WTC11 (cell line): ENCODE measurements at regions not wholly inside any gene's neighbourhood (a gene's known extent, or its start where the extent isn't known, plus 50 kb on each side); places are given as distances from the start of the nearest gene placed in this dataset.

ENCODE experiments used
- ATAC-seq: fragments of 200-7000 bp; cut with Tn5 transposase; 2 replicates; pipeline ENCODE4 v1.10.0; 2021; ENCODE audit warnings: mild to moderate bottlenecking, moderate library complexity
- CTCF ChIA-PET: fragments of 300-600 bp; sonication (Branson Sonifier 250); formaldehyde crosslinking; loops from one replicate; lab custom pipeline; 2021; ENCODE audit warnings: antibody characterized with exemption; lab: Charles Lee
- POLR2A ChIA-PET: fragments of 350-600 bp; sonication (Branson Sonifier 250); formaldehyde crosslinking; loops from one replicate; lab custom pipeline; 2021; ENCODE audit warnings: antibody characterized with exemption; lab: Charles Lee
- DNase-seq: peaks from one replicate; pipeline ENCODE4 v3.0.0; 2021; ENCODE audit warnings: low spot score
- H3K27ac Mint-ChIP-seq: 2 replicates; pipeline ENCODE4 v1.8.0; 2021; ENCODE audit warnings: mixed read lengths
- H3K27me3 Mint-ChIP-seq: 2 replicates; pipeline ENCODE4 v1.8.0; 2021; ENCODE audit warnings: low read depth, mild to moderate bottlenecking, moderate library complexity, mixed read lengths
- H3K36me3 Mint-ChIP-seq: 2 replicates; pipeline ENCODE4 v1.8.0; 2021; ENCODE audit warnings: mixed read lengths
- H3K4me1 Mint-ChIP-seq: 2 replicates; pipeline ENCODE4 v1.8.0; 2022; ENCODE audit warnings: mixed read lengths
- H3K4me3 Mint-ChIP-seq: 2 replicates; pipeline ENCODE4 v1.8.0; 2021; ENCODE audit warnings: mild to moderate bottlenecking, moderate library complexity, mixed read lengths
- H3K9me3 Mint-ChIP-seq: 2 replicates; pipeline ENCODE4 v1.8.0; 2021; ENCODE audit warnings: mixed read lengths
- ATF1 ChIP-seq: sonication (generic); formaldehyde crosslinking; IDR thresholded peaks from 2 replicates; pipeline ENCODE4 v1.8.1; 2023; ENCODE audit warnings: mild to moderate bottlenecking, moderate library complexity, missing genetic modification reagents
- CREB1 ChIP-seq: sonication (generic); formaldehyde crosslinking; IDR thresholded peaks from 2 replicates; pipeline ENCODE4 v1.8.0; 2023; ENCODE audit warnings: mild to moderate bottlenecking, missing genetic modification reagents
- CTCF ChIP-seq: fragments of 200-600 bp; IDR thresholded peaks from 2 replicates; pipeline ENCODE4 v1.8.0; 2022; ENCODE audit warnings: antibody characterized with exemption
- E2F1 ChIP-seq: sonication (generic); formaldehyde crosslinking; IDR thresholded peaks from 2 replicates; pipeline ENCODE4 v1.8.0; 2022; ENCODE audit warnings: mild to moderate bottlenecking, missing genetic modification reagents
- ELF4 ChIP-seq: sonication (generic); formaldehyde crosslinking; IDR thresholded peaks from 2 replicates; pipeline ENCODE4 v1.8.1; 2022; ENCODE audit warnings: low read depth, mild to moderate bottlenecking, moderate library complexity, missing genetic modification reagents
- ETV6 ChIP-seq: sonication (generic); formaldehyde crosslinking; IDR thresholded peaks from 2 replicates; pipeline ENCODE4 v1.8.1; 2022; ENCODE audit warnings: mild to moderate bottlenecking, missing genetic modification reagents
- GTF2I ChIP-seq: fragments of 250-450 bp; sonication (Bioruptor Pico); conservative IDR thresholded peaks from 2 replicates; pipeline ENCODE4 v1.4.0; 2021; ENCODE audit warnings: mild to moderate bottlenecking
- IRF1 ChIP-seq: sonication (generic); formaldehyde crosslinking; IDR thresholded peaks from 2 replicates; pipeline ENCODE4 v1.8.0; 2023; ENCODE audit warnings: missing genetic modification reagents
- IRF2 ChIP-seq: sonication (generic); formaldehyde crosslinking; IDR thresholded peaks from 2 replicates; pipeline ENCODE4 v1.8.0; 2022; ENCODE audit warnings: low read depth, missing genetic modification reagents, borderline replicate concordance
- JUN ChIP-seq: sonication (generic); formaldehyde crosslinking; IDR thresholded peaks from 2 replicates; pipeline ENCODE4 v1.8.0; 2023; ENCODE audit warnings: mild to moderate bottlenecking, missing genetic modification reagents
- RELA ChIP-seq: sonication (generic); formaldehyde crosslinking; IDR thresholded peaks from 2 replicates; pipeline ENCODE4 v1.8.1; 2022; ENCODE audit warnings: missing genetic modification reagents, mild to moderate bottlenecking, borderline replicate concordance
- SMAD3 ChIP-seq: sonication (generic); formaldehyde crosslinking; IDR thresholded peaks from 2 replicates; pipeline ENCODE4 v1.8.0; 2022; ENCODE audit warnings: missing genetic modification reagents, mild to moderate bottlenecking, borderline replicate concordance
- TEAD4 ChIP-seq: sonication (generic); formaldehyde crosslinking; IDR thresholded peaks from 2 replicates; pipeline ENCODE4 v1.8.0; 2022; ENCODE audit warnings: mild to moderate bottlenecking, missing genetic modification reagents
- USF1 ChIP-seq: sonication (generic); formaldehyde crosslinking; IDR thresholded peaks from 2 replicates; pipeline ENCODE4 v1.8.0; 2022; ENCODE audit warnings: mild to moderate bottlenecking, missing genetic modification reagents
- ZMAT4 ChIP-seq: fragments of 250-450 bp; sonication (Bioruptor Pico); IDR thresholded peaks from 2 replicates; pipeline ENCODE4 v1.9.0; 2021; ENCODE audit warnings: mild to moderate bottlenecking
- ZNF219 ChIP-seq: sonication (generic); formaldehyde crosslinking; IDR thresholded peaks from 2 replicates; pipeline ENCODE4 v1.8.0; 2023; ENCODE audit warnings: missing genetic modification reagents, mild to moderate bottlenecking, borderline replicate concordance
- TF ChIP-seq, protein P1 (sequence below): sonication (generic); formaldehyde crosslinking; IDR thresholded peaks from 2 replicates; pipeline ENCODE4 v1.8.1; 2023; ENCODE audit warnings: mild to moderate bottlenecking, missing genetic modification reagents
- TF ChIP-seq, protein P2 (sequence below): sonication (generic); formaldehyde crosslinking; IDR thresholded peaks from 2 replicates; pipeline ENCODE4 v1.8.1; 2023; ENCODE audit warnings: mild to moderate bottlenecking, missing genetic modification reagents
- TF ChIP-seq, protein P3 (sequence below): sonication (generic); formaldehyde crosslinking; IDR thresholded peaks from 2 replicates; pipeline ENCODE4 v1.8.1; 2022; ENCODE audit warnings: missing genetic modification reagents, borderline replicate concordance
- TF ChIP-seq, protein P4 (sequence below): fragments of 250-450 bp; sonication (Bioruptor Pico); IDR thresholded peaks from 2 replicates; pipeline ENCODE4 v1.9.0; 2021; ENCODE audit warnings: moderate library complexity, mild to moderate bottlenecking, inconsistent platforms, borderline replicate concordance
- TF ChIP-seq, protein P5 (sequence below): sonication (generic); formaldehyde crosslinking; IDR thresholded peaks from 2 replicates; pipeline ENCODE4 v1.8.0; 2022; ENCODE audit warnings: mild to moderate bottlenecking, missing genetic modification reagents

- H3K4me3 Mint-ChIP-seq = no peak overlapping the region
- H3K36me3 Mint-ChIP-seq = no peaks in the 10 kb centered on the region
- ChIA-PET CTCF (interaction anchor here (3.6 to 7.7 kb wide), 3 partner anchors 8 to 63 kb away, joined by 28 to 172 read pairs (median 69); no protein-coding TSS in a partner anchor), POLR2A (no interaction called here)
- no peak overlapping the region for H3K27ac Mint-ChIP-seq
- ATAC-seq (no peak), DNase-seq (no peak)
- H3K9me3 Mint-ChIP-seq = no peaks in the 10 kb centered on the region
- H3K4me1 Mint-ChIP-seq = peaks cover 14% of the 10 kb centered on the region
- TF ChIP-seq, protein P1, sequence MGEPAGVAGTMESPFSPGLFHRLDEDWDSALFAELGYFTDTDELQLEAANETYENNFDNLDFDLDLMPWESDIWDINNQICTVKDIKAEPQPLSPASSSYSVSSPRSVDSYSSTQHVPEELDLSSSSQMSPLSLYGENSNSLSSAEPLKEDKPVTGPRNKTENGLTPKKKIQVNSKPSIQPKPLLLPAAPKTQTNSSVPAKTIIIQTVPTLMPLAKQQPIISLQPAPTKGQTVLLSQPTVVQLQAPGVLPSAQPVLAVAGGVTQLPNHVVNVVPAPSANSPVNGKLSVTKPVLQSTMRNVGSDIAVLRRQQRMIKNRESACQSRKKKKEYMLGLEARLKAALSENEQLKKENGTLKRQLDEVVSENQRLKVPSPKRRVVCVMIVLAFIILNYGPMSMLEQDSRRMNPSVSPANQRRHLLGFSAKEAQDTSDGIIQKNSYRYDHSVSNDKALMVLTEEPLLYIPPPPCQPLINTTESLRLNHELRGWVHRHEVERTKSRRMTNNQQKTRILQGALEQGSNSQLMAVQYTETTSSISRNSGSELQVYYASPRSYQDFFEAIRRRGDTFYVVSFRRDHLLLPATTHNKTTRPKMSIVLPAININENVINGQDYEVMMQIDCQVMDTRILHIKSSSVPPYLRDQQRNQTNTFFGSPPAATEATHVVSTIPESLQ (CRISPR knock-in tag) = no peak
- TF ChIP-seq GTF2I = no peak
- TF ChIP-seq CREB1 (CRISPR knock-in tag) = no peak
- TF ChIP-seq RELA = no peak
- no peak for TF ChIP-seq USF1
- TF ChIP-seq, all 79 proteins: peak for 0
- peaks cover 68% of the 10 kb centered on the region for H3K27me3 Mint-ChIP-seq
Measured at GRCh38 chr15:89421219-89421618, 75.2 kb downstream of the RHCG start.

GRCh38 chr15:89419370-89419984, 76.9 kb downstream of the RHCG start:
- POLR2A ChIA-PET = interaction anchor here (1.0 kb wide), 1 partner anchor 42 kb away, joined by 4 read pairs; no protein-coding TSS in a partner anchor
- 0 out of 2 replicates have a peak, but pooled peaks have one; percentile 55 for TF ChIP-seq IRF1 (CRISPR knock-in tag)
- TF ChIP-seq ETV6 (CRISPR knock-in tag) = 0 out of 2 replicates have a peak, but pooled peaks have one; percentile 59
- TF ChIP-seq JUN (CRISPR knock-in tag) = peak; percentile 61; the same call in 1 of the 2 replicates
- TF ChIP-seq ZNF219 (CRISPR knock-in tag) = no peak
- TF ChIP-seq ATF1 = no peak
- peak; percentile 57; the same call in 1 of the 2 replicates for TF ChIP-seq USF1
- TF ChIP-seq, protein P2, sequence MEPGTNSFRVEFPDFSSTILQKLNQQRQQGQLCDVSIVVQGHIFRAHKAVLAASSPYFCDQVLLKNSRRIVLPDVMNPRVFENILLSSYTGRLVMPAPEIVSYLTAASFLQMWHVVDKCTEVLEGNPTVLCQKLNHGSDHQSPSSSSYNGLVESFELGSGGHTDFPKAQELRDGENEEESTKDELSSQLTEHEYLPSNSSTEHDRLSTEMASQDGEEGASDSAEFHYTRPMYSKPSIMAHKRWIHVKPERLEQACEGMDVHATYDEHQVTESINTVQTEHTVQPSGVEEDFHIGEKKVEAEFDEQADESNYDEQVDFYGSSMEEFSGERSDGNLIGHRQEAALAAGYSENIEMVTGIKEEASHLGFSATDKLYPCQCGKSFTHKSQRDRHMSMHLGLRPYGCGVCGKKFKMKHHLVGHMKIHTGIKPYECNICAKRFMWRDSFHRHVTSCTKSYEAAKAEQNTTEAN (CRISPR knock-in tag) = peak; percentile 58; the same call in 1 of the 2 replicates
- TF ChIP-seq, protein P3, sequence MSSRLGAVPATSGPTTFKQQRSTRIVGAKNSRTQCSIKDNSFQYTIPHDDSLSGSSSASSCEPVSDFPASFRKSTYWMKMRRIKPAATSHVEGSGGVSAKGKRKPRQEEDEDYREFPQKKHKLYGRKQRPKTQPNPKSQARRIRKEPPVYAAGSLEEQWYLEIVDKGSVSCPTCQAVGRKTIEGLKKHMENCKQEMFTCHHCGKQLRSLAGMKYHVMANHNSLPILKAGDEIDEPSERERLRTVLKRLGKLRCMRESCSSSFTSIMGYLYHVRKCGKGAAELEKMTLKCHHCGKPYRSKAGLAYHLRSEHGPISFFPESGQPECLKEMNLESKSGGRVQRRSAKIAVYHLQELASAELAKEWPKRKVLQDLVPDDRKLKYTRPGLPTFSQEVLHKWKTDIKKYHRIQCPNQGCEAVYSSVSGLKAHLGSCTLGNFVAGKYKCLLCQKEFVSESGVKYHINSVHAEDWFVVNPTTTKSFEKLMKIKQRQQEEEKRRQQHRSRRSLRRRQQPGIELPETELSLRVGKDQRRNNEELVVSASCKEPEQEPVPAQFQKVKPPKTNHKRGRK (CRISPR knock-in tag) = no peak
- TF ChIP-seq TEAD4 (CRISPR knock-in tag) = peak; percentile 62; the same call in 1 of the 2 replicates
- TF ChIP-seq, protein P4, sequence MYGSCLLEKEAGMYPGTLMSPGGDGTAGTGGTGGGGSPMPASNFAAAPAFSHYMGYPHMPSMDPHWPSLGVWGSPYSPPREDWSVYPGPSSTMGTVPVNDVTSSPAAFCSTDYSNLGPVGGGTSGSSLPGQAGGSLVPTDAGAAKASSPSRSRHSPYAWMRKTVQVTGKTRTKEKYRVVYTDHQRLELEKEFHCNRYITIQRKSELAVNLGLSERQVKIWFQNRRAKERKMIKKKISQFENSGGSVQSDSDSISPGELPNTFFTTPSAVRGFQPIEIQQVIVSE (CRISPR knock-in tag) = no peak
- TF ChIP-seq, protein P5, sequence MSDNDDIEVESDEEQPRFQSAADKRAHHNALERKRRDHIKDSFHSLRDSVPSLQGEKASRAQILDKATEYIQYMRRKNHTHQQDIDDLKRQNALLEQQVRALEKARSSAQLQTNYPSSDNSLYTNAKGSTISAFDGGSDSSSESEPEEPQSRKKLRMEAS = 0 out of 2 replicates have a peak, but pooled peaks have one; percentile 33
- TF ChIP-seq E2F1 (CRISPR knock-in tag) = peak; percentile 37; the same call in 1 of the 2 replicates
- TF ChIP-seq SMAD3 = peak; percentile 80; the same call in 1 of the 2 replicates
- no peak for TF ChIP-seq ZMAT4 (CRISPR knock-in tag)
- no peak for TF ChIP-seq ELF4 (CRISPR knock-in tag)
- TF ChIP-seq IRF2 (CRISPR knock-in tag) = peak; percentile 70; the same call in 1 of the 2 replicates
- no peak for TF ChIP-seq CTCF

More at GRCh38 chr15:89419370-89419984, 76.9 kb downstream of the RHCG start:
- Mint-ChIP-seq H3K36me3 (no peaks in the 10 kb centered on the region), H3K27ac (no peak overlapping the region), H3K4me1 (peaks cover 16% of the 10 kb centered on the region), H3K4me3 (no peak overlapping the region), H3K27me3 (peaks cover 84% of the 10 kb centered on the region), H3K9me3 (no peaks in the 10 kb centered on the region)
- ATAC-seq (peak; percentile 65), DNase-seq (peak; percentile 93)
- CTCF ChIA-PET = interaction anchor here (0.5 to 7.7 kb wide), 16 partner anchors 10 to 228 kb away, joined by 3 to 172 read pairs (median 4); no protein-coding TSS in a partner anchor
